GM12878 (cell line): ENCODE measurements at regions not wholly inside any gene's neighbourhood (a gene's known extent, or its start where the extent isn't known, plus 50 kb on each side); places are given as distances from the start of the nearest gene placed in this dataset.

Experiments used
- ATAC-seq: fragments of 200-7000 bp; cut with Tn5 transposase; 3 replicates; pipeline ENCODE4 v1.9.1; 2020; ENCODE audit warnings: mild to moderate bottlenecking, moderate library complexity
- BruUV-seq: library from RNA; stranded (reverse); fragments of 400-500 nt; replicated peaks from 2 replicates; lab custom pipeline; 2021; lab: Mats Ljungman, UMichigan
- CTCF ChIA-PET: fragments of 300-600 bp; sonication (Branson Sonifier 250); formaldehyde crosslinking; extraction: SDS; loops from one replicate; lab custom pipeline; 2021; ENCODE audit warnings: inconsistent platforms; lab: Yijun Ruan, JAX
- POLR2A ChIA-PET: fragments of 350-600 bp; formaldehyde crosslinking; extraction: SDS; loops from one replicate; lab custom pipeline; 2021; ENCODE audit warnings: inconsistent platforms; lab: Charles Lee
- RAD21 ChIA-PET: fragments of 300-600 bp; sonication (Branson Sonifier 250); formaldehyde crosslinking; loops from one replicate; lab custom pipeline; 2023; ENCODE audit warnings: antibody characterized with exemption; ENCODE audit not compliant: unreplicated experiment; lab: Charles Lee
- SMC1A ChIA-PET: fragments of 300-600 bp; sonication (Branson Sonifier 250); formaldehyde crosslinking; loops from one replicate; lab custom pipeline; 2023; ENCODE audit not compliant: unreplicated experiment, uncharacterized antibody; lab: Charles Lee
- DNase-seq: peaks from one replicate; pipeline ENCODE4 v3.0.0-alpha.2; 2011; ENCODE audit warnings: low read depth, low spot score
- FAIRE-seq: peaks from 3 replicates; lab custom pipeline; 2011; peaks lifted over from hg19 to GRCh38; lab: Jason Lieb, UNC
- H2AFZ ChIP-seq: 2 replicates; pipeline ENCODE4 v1.6.0; 2011; ENCODE audit warnings: low read depth, low read length, control low read depth; ENCODE audit not compliant: control insufficient read depth
- H3K27ac ChIP-seq: 2 replicates; pipeline ENCODE4 v1.5.1; 2011; ENCODE audit warnings: control low read depth; ENCODE audit not compliant: control insufficient read depth, insufficient read depth
- H3K27me3 ChIP-seq, 2 experiments: replicated peaks in 1 of 2; 2 replicates each; pipeline versions ENCODE4 v1.6.0 to v1.6.1; 2011; ENCODE audit warnings: low read length in 1 of 2; ENCODE audit not compliant: control insufficient read depth in 2 of 2, insufficient read depth in 2 of 2
- H3K36me3 ChIP-seq, 2 experiments: 2 replicates each; pipeline ENCODE4 v1.5.1; 2011; ENCODE audit warnings: low read length in 1 of 2; ENCODE audit not compliant: control insufficient read depth in 2 of 2, insufficient read depth in 2 of 2
- H3K4me1 ChIP-seq: 2 replicates; pipeline ENCODE4 v1.6.1; 2011; ENCODE audit warnings: mild to moderate bottlenecking, low read length, moderate library complexity, mixed read lengths; ENCODE audit not compliant: control insufficient read depth, insufficient read depth
- H3K4me2 ChIP-seq: 2 replicates; pipeline ENCODE4 v1.6.0; 2011; ENCODE audit warnings: control low read depth; ENCODE audit not compliant: control insufficient read depth, insufficient read depth
- H3K4me3 ChIP-seq: fragments of 200-600 bp; sonication (generic); 2 replicates; pipeline ENCODE4 v1.5.1; 2016
- H3K79me2 ChIP-seq: 2 replicates; pipeline ENCODE4 v1.6.0; 2011; ENCODE audit warnings: low read length; ENCODE audit not compliant: control insufficient read depth, insufficient read depth
- H3K9ac ChIP-seq: 2 replicates; pipeline ENCODE4 v1.8.0; 2011; ENCODE audit warnings: low read length, control low read depth, mixed read lengths; ENCODE audit not compliant: control insufficient read depth, insufficient read depth
- H3K9me3 ChIP-seq: replicated peaks from 3 replicates; pipeline ENCODE4 v1.5.1; 2011; ENCODE audit warnings: mild to moderate bottlenecking, low read length; ENCODE audit not compliant: control insufficient read depth, insufficient read depth
- H4K20me1 ChIP-seq: 2 replicates; pipeline ENCODE4 v1.6.0; 2011; ENCODE audit not compliant: control insufficient read depth, insufficient read depth
- BCL11A ChIP-seq: IDR thresholded peaks from 2 replicates; pipeline ENCODE4 v1.6.1; 2011; ENCODE audit warnings: low read depth, low read length
- E4F1 ChIP-seq: fragments of 450-650 bp; IDR thresholded peaks from 2 replicates; pipeline ENCODE4 v1.6.1; 2018; ENCODE audit warnings: borderline replicate concordance, mild to moderate bottlenecking; ENCODE audit not compliant: partially characterized antibody
- FOXM1 ChIP-seq: IDR thresholded peaks from 2 replicates; pipeline ENCODE4 v1.6.1; 2012; ENCODE audit warnings: low read depth, mild to moderate bottlenecking, inconsistent platforms, low read length, moderate library complexity
- IRF4 ChIP-seq: IDR thresholded peaks from 2 replicates; pipeline ENCODE4 v1.6.1; 2011; ENCODE audit warnings: low read depth, low read length
- MTA2 ChIP-seq: fragments of 450-650 bp; IDR thresholded peaks from 2 replicates; pipeline ENCODE4 v1.6.1; 2016; ENCODE audit warnings: low read depth, mild to moderate bottlenecking, moderate library complexity
- NR2C1 ChIP-seq: fragments of 450-650 bp; IDR thresholded peaks from 2 replicates; pipeline ENCODE4 v1.6.1; 2017; ENCODE audit warnings: antibody characterized with exemption, mild to moderate bottlenecking, moderate library complexity
- NR2C2 ChIP-seq: IDR thresholded peaks from 2 replicates; pipeline ENCODE4 v1.6.1; 2011; ENCODE audit warnings: borderline replicate concordance, low read depth; ENCODE audit not compliant: control insufficient read depth, insufficient read length
- POU2F2 ChIP-seq: IDR thresholded peaks from 3 replicates; pipeline ENCODE4 v1.6.1; 2011; ENCODE audit warnings: low read depth, mild to moderate bottlenecking, low read length, borderline replicate concordance
- RAD21 ChIP-seq: IDR thresholded peaks from 2 replicates; pipeline ENCODE4 v1.6.1; 2011; ENCODE audit warnings: mild to moderate bottlenecking, low read depth, low read length, moderate library complexity; ENCODE audit not compliant: insufficient read depth
- SMAD5 ChIP-seq: IDR thresholded peaks from 2 replicates; pipeline ENCODE4 v1.6.1; 2016; ENCODE audit warnings: antibody characterized with exemption, low read depth
- YY1 ChIP-seq: IDR thresholded peaks from 2 replicates; pipeline ENCODE4 v1.6.1; 2011; ENCODE audit warnings: low read depth, mild to moderate bottlenecking, low read length
- ZNF24 ChIP-seq: fragments of 450-650 bp; IDR thresholded peaks from 2 replicates; pipeline ENCODE4 v1.6.1; 2017; ENCODE audit warnings: antibody characterized with exemption, mild to moderate bottlenecking
- ZNF687 ChIP-seq: fragments of 450-650 bp; IDR thresholded peaks from 2 replicates; pipeline ENCODE4 v1.6.1; 2017; ENCODE audit warnings: mild to moderate bottlenecking, moderate library complexity
- WGBS: methylation state at CpG from one replicate; pipeline ENCODE4 v1.1.6; 2016; ENCODE audit warnings: low lambda C conversion rate; ENCODE audit not compliant: insufficient replicate concordance, insufficient coverage; ENCODE audit errors: missing lambda C conversion rate; 5-methylcytosine and 5-hydroxymethylcytosine counted together
- in situ Hi-C: fragments of 300-500 bp; cut with MboI; formaldehyde crosslinking; loops from 9 replicates; pipeline ENCODE4 v1.14.3; 2018; ENCODE audit warnings: mixed read lengths
- intact Hi-C: fragments of 100-400 bp; cut with micrococcal nuclease; formaldehyde crosslinking; loops from one replicate; pipeline ENCODE4 v1.14.2; 2022; ENCODE audit not compliant: unreplicated experiment

- Histone ChIP-seq H3K79me2 (no peaks in the 10 kb centered on the region), H3K27me3 (no peaks in the 10 kb centered on the region; a peak in 1 of 4 replicates), H3K4me1 (no peaks in the 10 kb centered on the region), H3K36me3 (no peaks in the 10 kb centered on the region), H3K9ac (no peak overlapping the region), H3K9me3 (no peaks in the 10 kb centered on the region), H3K4me3 (no peak overlapping the region), H3K27ac (no peak overlapping the region), H4K20me1 (no peaks in the 10 kb centered on the region; the same call in 1 of the 2 replicates), H3K4me2 (no peak overlapping the region), H2AFZ (no peak overlapping the region)
- TF ChIP-seq BCL11A (no peak), ZNF24 (0 out of 2 replicates have a peak, but pooled peaks have one; percentile 44)
- RAD21 ChIA-PET = no interaction called here
- CTCF ChIA-PET = no interaction called here
- in situ Hi-C loops = no loop called here
- WGBS = 0% methylated on average over 2 of the region's 2 CpGs
- no TSS peak for BruUV-seq
- intact Hi-C loops = no loop called here
- FAIRE-seq = no peak
- no peak for ATAC-seq
- DNase-seq = no peak
- SMC1A ChIA-PET = no interaction called here
- POLR2A ChIA-PET = no interaction called here
Measured at GRCh38 chr5:6309949-6310348, 68.4 kb downstream of the MED10 start.

- ChIA-PET POLR2A (no interaction called here), SMC1A (interaction anchor here (1.1 kb wide), 1 partner anchor 102 kb away, joined by 3 read pairs; no protein-coding TSS in a partner anchor), RAD21 (no interaction called here), CTCF (no interaction called here)
- no peak overlapping the region for H3K4me2 ChIP-seq
- H3K27me3 ChIP-seq = no peaks in the 10 kb centered on the region; a peak in 1 of 4 replicates
- no peak overlapping the region for H2AFZ ChIP-seq
- ATAC-seq (no peak), DNase-seq (no peak), FAIRE-seq (no peak)
- no peak overlapping the region for H3K27ac ChIP-seq
- H3K4me3 ChIP-seq = no peak overlapping the region
- H3K79me2 ChIP-seq = no peaks in the 10 kb centered on the region
- WGBS = 46% methylated on average over 5 of the region's 5 CpGs
- BruUV-seq = no TSS peak
- intact Hi-C loops = no loop called here
- in situ Hi-C loops = no loop called here
- no peaks in the 10 kb centered on the region for H3K9me3 ChIP-seq
- H3K36me3 ChIP-seq = no peaks in the 10 kb centered on the region
- no peak overlapping the region for H3K9ac ChIP-seq
- no peaks in the 10 kb centered on the region for H3K4me1 ChIP-seq
- H4K20me1 ChIP-seq = no peaks in the 10 kb centered on the region; the same call in none of the 2 replicates
- TF ChIP-seq FOXM1 = no peak
- TF ChIP-seq NR2C2 = no peak
- TF ChIP-seq POU2F2 = no peak
- no peak for TF ChIP-seq E4F1
- TF ChIP-seq ZNF687 = no peak
- TF ChIP-seq YY1 = no peak
- TF ChIP-seq SMAD5 = no peak
- TF ChIP-seq RAD21 = no peak
- no peak for TF ChIP-seq IRF4
- TF ChIP-seq NR2C1 = no peak
- TF ChIP-seq MTA2 = no peak
Measured at GRCh38 chr5:6308683-6309082, 69.7 kb downstream of the MED10 start.
